IMR-90 (cell line): ENCODE measurements at regions not wholly inside any gene's neighbourhood (a gene's known extent, or its start where the extent isn't known, plus 50 kb on each side); places are given as distances from the start of the nearest gene placed in this dataset.

Experiments
- ATAC-seq: fragments of 200-7000 bp; cut with Tn5 transposase; 2 replicates; pipeline ENCODE4 v1.9.1; 2020; ENCODE audit warnings: low read depth, mild to moderate bottlenecking, moderate library complexity
- BruUV-seq: library from RNA; stranded (reverse); fragments of 400-500 nt; replicated peaks from 2 replicates; lab custom pipeline; 2021; lab: Mats Ljungman, UMichigan
- CTCF ChIA-PET: fragments of 300-600 bp; formaldehyde crosslinking; extraction: SDS; loops from one replicate; lab custom pipeline; 2021; ENCODE audit warnings: antibody characterized with exemption; lab: Yijun Ruan, JAX
- POLR2A ChIA-PET: fragments of 300-600 bp; sonication (Branson Sonifier 250); formaldehyde crosslinking; loops from one replicate; lab custom pipeline; 2022; ENCODE audit warnings: antibody characterized with exemption; ENCODE audit not compliant: unreplicated experiment; lab: Charles Lee
- DNase-seq: peaks from one replicate; pipeline ENCODE4 v3.0.0; 2013
- H2AFZ ChIP-seq: replicated peaks from 2 replicates; pipeline ENCODE3; 2013; ENCODE audit warnings: low read length, mild to moderate bottlenecking; ENCODE audit not compliant: poor library complexity
- H2AK5ac ChIP-seq: 2 replicates; pipeline ENCODE4 v1.6.1; 2013; ENCODE audit warnings: low read depth, low read length, inconsistent platforms
- H2AK9ac ChIP-seq: replicated peaks from 2 replicates; pipeline ENCODE3; 2013; ENCODE audit warnings: mild to moderate bottlenecking, low read depth, low read length, moderate library complexity; ENCODE audit not compliant: poor library complexity
- H2BK120ac ChIP-seq: 2 replicates; pipeline ENCODE4 v1.6.1; 2013; ENCODE audit warnings: low read depth, low read length, inconsistent platforms
- H2BK15ac ChIP-seq: 3 replicates; pipeline ENCODE4 v1.6.1; 2013; ENCODE audit warnings: low read depth, low read length, inconsistent platforms
- H2BK20ac ChIP-seq: 2 replicates; pipeline ENCODE4 v1.6.1; 2013; ENCODE audit warnings: low read depth, mild to moderate bottlenecking, inconsistent platforms, low read length, moderate library complexity
- H2BK5ac ChIP-seq: 2 replicates; pipeline ENCODE4 v1.6.1; 2013; ENCODE audit warnings: mild to moderate bottlenecking, low read depth, low read length, inconsistent platforms; ENCODE audit not compliant: poor library complexity, severe bottlenecking
- H3K14ac ChIP-seq: replicated peaks from 2 replicates; pipeline ENCODE4 v1.6.1; 2013; ENCODE audit warnings: low read depth, low read length, inconsistent platforms
- H3K18ac ChIP-seq: 2 replicates; pipeline ENCODE4 v1.6.1; 2013; ENCODE audit warnings: low read depth, low read length, control low read depth
- H3K23ac ChIP-seq: 2 replicates; pipeline ENCODE4 v1.6.1; 2013; ENCODE audit warnings: low read depth, low read length, inconsistent platforms
- H3K27ac ChIP-seq: 2 replicates; pipeline ENCODE4 v1.5.1; 2013; ENCODE audit warnings: mild to moderate bottlenecking, control low read depth, low read length; ENCODE audit not compliant: insufficient read depth
- H3K27me3 ChIP-seq: 2 replicates; pipeline ENCODE4 v1.6.1; 2013; ENCODE audit warnings: low read length; ENCODE audit not compliant: control insufficient read depth, insufficient read depth
- H3K36me3 ChIP-seq: 2 replicates; pipeline ENCODE4 v1.6.1; 2013; ENCODE audit warnings: low read length, mixed read lengths; ENCODE audit not compliant: control insufficient read depth, insufficient read depth
- H3K4ac ChIP-seq: 2 replicates; pipeline ENCODE4 v1.6.1; 2013; ENCODE audit warnings: low read depth, low read length, inconsistent platforms
- H3K4me1 ChIP-seq: 2 replicates; pipeline ENCODE4 v1.6.1; 2013; ENCODE audit warnings: low read length, mixed read lengths; ENCODE audit not compliant: control insufficient read depth, insufficient read depth
- H3K4me2 ChIP-seq: 2 replicates; pipeline ENCODE4 v1.6.1; 2013; ENCODE audit warnings: low read depth, mild to moderate bottlenecking, control low read depth, low read length, moderate library complexity
- H3K4me3 ChIP-seq: 2 replicates; pipeline ENCODE4 v1.5.1; 2013; ENCODE audit warnings: low read depth, mild to moderate bottlenecking, control low read depth, low read length, moderate library complexity; ENCODE audit not compliant: insufficient read depth
- H3K56ac ChIP-seq: 2 replicates; pipeline ENCODE4 v1.6.1; 2013; ENCODE audit warnings: low read length, inconsistent platforms; ENCODE audit not compliant: insufficient read depth; ENCODE audit errors: extremely low read depth
- H3K79me1 ChIP-seq, 2 experiments: 2 replicates each; pipeline ENCODE4 v1.6.1; 2013; ENCODE audit warnings: low read length in 2 of 2, inconsistent platforms in 1 of 2, low read depth in 1 of 2
- H3K9ac ChIP-seq: 2 replicates; pipeline ENCODE4 v1.6.1; 2013; ENCODE audit warnings: low read depth, low read length, control low read depth
- H3K9me1 ChIP-seq: 2 replicates; pipeline ENCODE4 v1.6.1; 2013; ENCODE audit warnings: low read length, inconsistent platforms; ENCODE audit not compliant: insufficient read depth
- H3K9me3 ChIP-seq: 2 replicates; pipeline ENCODE4 v1.6.1; 2013; ENCODE audit warnings: low read length; ENCODE audit not compliant: control insufficient read depth, insufficient read depth
- H4K20me1 ChIP-seq: 2 replicates; pipeline ENCODE4 v1.6.1; 2013; ENCODE audit warnings: low read length, inconsistent platforms; ENCODE audit not compliant: insufficient read depth
- H4K5ac ChIP-seq: 2 replicates; pipeline ENCODE4 v1.6.1; 2013; ENCODE audit warnings: mild to moderate bottlenecking, low read depth, low read length, control low read depth
- H4K8ac ChIP-seq, 2 experiments: 2 replicates each; pipeline ENCODE4 v1.6.1; 2013; ENCODE audit warnings: low read depth in 2 of 2, low read length in 2 of 2, control low read depth in 1 of 2, inconsistent platforms in 1 of 2
- H4K91ac ChIP-seq: 2 replicates; pipeline ENCODE4 v1.6.1; 2013; ENCODE audit warnings: low read depth, low read length, inconsistent platforms; ENCODE audit not compliant: insufficient read depth
- RFX5 ChIP-seq: IDR thresholded peaks from 2 replicates; pipeline ENCODE4 v1.8.0; 2012; ENCODE audit warnings: low read depth, mild to moderate bottlenecking, low read length, moderate library complexity
- WGBS, 2 experiments: methylation state at CpG; one replicate each; pipeline versions ENCODE4 v1.1.5 to v1.1.7; 2013; ENCODE audit warnings: missing lambda C conversion rate in 2 of 2; ENCODE audit not compliant: insufficient read length in 1 of 2; ENCODE audit errors: extremely low coverage in 2 of 2; 5-methylcytosine and 5-hydroxymethylcytosine counted together
- dilution Hi-C: fragments of 300-500 bp; cut with HindIII; formaldehyde crosslinking; loops from one replicate; pipeline ENCODE4 v1.14.3; 2018; ENCODE audit warnings: low sequenced_read_pairs; ENCODE audit not compliant: unreplicated experiment
- in situ Hi-C: fragments of 300-500 bp; cut with MboI; formaldehyde crosslinking; loops from 3 replicates; pipeline ENCODE4 v1.14.3; 2019; ENCODE audit warnings: low sequenced_read_pairs, inconsistent platforms, mixed read lengths
- intact Hi-C: fragments of 100-400 bp; cut with micrococcal nuclease; formaldehyde crosslinking; loops from 2 replicates; pipeline ENCODE4 v1.10.0; 2022

GRCh38 chr4:164383358-164384220, 370.3 kb upstream of the SMIM31 start:
- no peak overlapping the region for H3K27ac ChIP-seq

More at GRCh38 chr4:164383358-164384220, 370.3 kb upstream of the SMIM31 start:
- Histone ChIP-seq H2AFZ (peak overlapping the region; percentile 63), H3K18ac (no peak overlapping the region), H2BK15ac (no peak overlapping the region), H3K79me1 (no peaks in the 10 kb centered on the region), H3K36me3 (no peaks in the 10 kb centered on the region), H3K9me3 (peaks cover 4% of the 10 kb centered on the region), H3K4me1 (no peaks in the 10 kb centered on the region), H3K27me3 (no peaks in the 10 kb centered on the region), H3K14ac (no peak overlapping the region), H3K9ac (no peak overlapping the region), H4K5ac (no peak overlapping the region), H4K91ac (no peak overlapping the region), H2AK9ac (no peak overlapping the region), H4K20me1 (no peaks in the 10 kb centered on the region), H2BK20ac (no peak overlapping the region), H3K4me2 (no peak overlapping the region; the same call in 1 of the 2 replicates), H2AK5ac (no peak overlapping the region), H3K23ac (no peak overlapping the region), H2BK5ac (no peak overlapping the region), H3K4ac (no peak overlapping the region), H2BK120ac (no peak overlapping the region), H3K9me1 (no peaks in the 10 kb centered on the region), H3K4me3 (no peak overlapping the region; the same call in 1 of the 2 replicates), H4K8ac (no peak overlapping the region), H3K56ac (no peak overlapping the region)
- CTCF ChIA-PET: no interaction called here
- no peak for TF ChIP-seq RFX5
- no peak; the same call in 1 of the 2 replicates for ATAC-seq
- intact Hi-C loops: no loop called here
- dilution Hi-C loops: no loop called here
- in situ Hi-C loops: no loop called here
- peak; percentile 0 for DNase-seq
- no TSS peak for BruUV-seq
- WGBS, 2 experiments: 0% methylated on average over 6 of the region's 65 CpGs; no CpG with 5 or more reads in 1 of the 2 experiments
- POLR2A ChIA-PET: no interaction called here
